ENCODE measurements at regions not wholly inside any gene's neighbourhood (a gene's known extent, or its start where the extent isn't known, plus 50 kb on each side); places are given as distances from the start of the nearest gene placed in this dataset.
"Not testable (repeated sequence)": the region's sequence is repeated elsewhere in the genome, so short reads cannot be mapped to it uniquely, and the experiment has no call there.

GRCh38 chr12:9406564-9407424, 198.6 kb upstream of the PZP start:
- no peaks in the 10 kb centered on the region for H3K4me1 ChIP-seq (ENCODE audit: low read depth)
- no peaks in the 10 kb centered on the region for H3K36me3 ChIP-seq
- no peak overlapping the region for H3K4me3 ChIP-seq
- no peak overlapping the region for H3K27ac ChIP-seq
- TF ChIP-seq CTCF (IDR thresholded peaks at IDR 0.05; ENCODE audit: low read depth, low read length): no peak
- no peaks in the 10 kb centered on the region for H3K27me3 ChIP-seq
- H3K9me3 ChIP-seq (ENCODE audit: low read depth): no peaks in the 10 kb centered on the region
- no peak for DNase-seq (ENCODE audit: low read depth in 1 of 2, low spot score in 1 of 2)

- Histone ChIP-seq H3K27ac (no peak overlapping the region), H3K27me3 (no peaks in the 10 kb centered on the region), H3K9me3 (ENCODE audit: low read depth) (no peaks in the 10 kb centered on the region), H3K36me3 (no peaks in the 10 kb centered on the region), H3K4me1 (ENCODE audit: low read depth) (no peaks in the 10 kb centered on the region), H3K4me3 (no peak overlapping the region)
- TF ChIP-seq CTCF (IDR thresholded peaks at IDR 0.05; ENCODE audit: low read depth, low read length): no peak
- no peak for DNase-seq (ENCODE audit: low read depth in 1 of 2, low spot score in 1 of 2)
These were observed 197.8 kb upstream of the PZP start for GRCh38 chr12:9405886-9406563.

- Histone ChIP-seq H3K4me3 (no peak overlapping the region), H3K4me1 (ENCODE audit: low read depth) (no peaks in the 10 kb centered on the region), H3K9me3 (ENCODE audit: low read depth) (no peaks in the 10 kb centered on the region), H3K27me3 (no peaks in the 10 kb centered on the region), H3K36me3 (no peaks in the 10 kb centered on the region), H3K27ac (no peak overlapping the region)
- DNase-seq (ENCODE audit: low read depth in 1 of 2, low spot score in 1 of 2): no peak
- no peak for TF ChIP-seq CTCF (IDR thresholded peaks at IDR 0.05; ENCODE audit: low read depth, low read length)
These were observed 196.5 kb upstream of the PZP start for GRCh38 chr12:9404469-9405260.

- Histone ChIP-seq H3K27ac (no peak overlapping the region), H3K27me3 (no peaks in the 10 kb centered on the region), H3K36me3 (no peaks in the 10 kb centered on the region), H3K4me1 (ENCODE audit: low read depth) (no peaks in the 10 kb centered on the region), H3K4me3 (no peak overlapping the region), H3K9me3 (ENCODE audit: low read depth) (no peaks in the 10 kb centered on the region)
- no peak for TF ChIP-seq CTCF (IDR thresholded peaks at IDR 0.05; ENCODE audit: low read depth, low read length)
- no peak for DNase-seq (ENCODE audit: low read depth in 1 of 2, low spot score in 1 of 2)
These were observed 195.8 kb upstream of the PZP start for GRCh38 chr12:9404031-9404430.

- H3K4me3 ChIP-seq; H3K27ac ChIP-seq; H3K9me3 ChIP-seq (ENCODE audit: low read depth); H3K27me3 ChIP-seq; H3K4me1 ChIP-seq (ENCODE audit: low read depth); H3K36me3 ChIP-seq; DNase-seq (ENCODE audit: low read depth in 1 of 2, low spot score in 1 of 2): not testable (repeated sequence)
These were observed 194.3 kb upstream of the PZP start for GRCh38 chr12:9402432-9403040.

- H3K27me3 ChIP-seq; DNase-seq (ENCODE audit: low read depth in 1 of 2, low spot score in 1 of 2); H3K36me3 ChIP-seq; H3K27ac ChIP-seq; H3K9me3 ChIP-seq (ENCODE audit: low read depth); H3K4me3 ChIP-seq; H3K4me1 ChIP-seq (ENCODE audit: low read depth): not testable (repeated sequence)
These were observed 188.2 kb upstream of the PZP start for GRCh38 chr12:9396367-9396766.

- not testable (repeated sequence) for H3K4me3 ChIP-seq; H3K36me3 ChIP-seq; H3K4me1 ChIP-seq (ENCODE audit: low read depth); DNase-seq (ENCODE audit: low read depth in 1 of 2, low spot score in 1 of 2); H3K9me3 ChIP-seq (ENCODE audit: low read depth); H3K27ac ChIP-seq; H3K27me3 ChIP-seq
These were observed 187.0 kb upstream of the PZP start for GRCh38 chr12:9395220-9395619.

All from cardiac muscle cell (in vitro differentiated cells and primary cell).